HG03575 (cell line): ENCODE measurements at regions not wholly inside any gene's neighbourhood (a gene's known extent, or its start where the extent isn't known, plus 50 kb on each side); places are given as distances from the start of the nearest gene placed in this dataset.
"Not testable (repeated sequence)": the region's sequence is repeated elsewhere in the genome, so short reads cannot be mapped to it uniquely, and the experiment has no call there.

Experiments used
- ATAC-seq: cut with Tn5 transposase; IDR thresholded peaks from one replicate; pipeline ENCODE4 v1.9.1; 2021; ENCODE audit not compliant: unreplicated experiment, insufficient number of reproducible peaks, low FRiP score; ENCODE audit errors: extremely low read depth

DNA sequence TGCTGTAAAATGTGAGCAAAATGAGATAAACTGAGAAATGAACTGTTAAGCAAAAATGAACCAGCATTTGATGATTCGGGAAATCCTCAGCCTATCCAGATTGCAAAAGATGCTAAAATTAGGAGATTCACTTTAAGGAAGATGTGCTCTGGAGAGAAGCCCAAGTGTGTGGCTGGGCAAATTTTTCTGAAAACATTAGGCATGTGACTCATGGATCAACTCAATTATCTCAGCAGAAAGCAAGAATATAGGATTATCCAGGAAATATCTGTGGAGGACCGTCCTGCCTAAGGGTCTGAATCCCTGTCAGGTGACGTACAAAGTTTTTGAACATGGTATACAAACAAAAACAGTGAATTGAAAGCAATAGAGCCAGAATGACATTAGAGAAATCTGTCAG, 1268.3 kb upstream of the TMEFF2 start:
- ATAC-seq: no peak

DNA sequence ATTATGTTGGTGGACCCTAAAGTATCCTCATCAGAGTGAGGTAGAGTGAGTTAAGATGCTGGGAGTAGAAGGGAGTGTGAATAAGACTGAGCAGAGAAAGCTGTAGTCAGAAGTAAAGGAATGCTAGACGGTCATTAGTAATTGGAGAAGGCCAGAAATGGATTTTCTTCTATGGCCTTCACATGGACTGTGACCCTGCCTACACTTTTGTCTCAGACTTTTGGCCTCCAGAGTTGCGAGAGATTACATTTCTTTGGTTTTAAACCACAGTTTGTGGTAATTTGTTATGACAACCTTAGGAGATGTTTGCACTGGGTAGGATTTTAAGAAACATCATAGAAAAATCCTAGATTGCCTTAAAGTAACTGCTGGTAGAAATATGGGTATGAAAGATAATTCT, 1267.7 kb upstream of the TMEFF2 start:
- no peak for ATAC-seq

- ATAC-seq: no peak
Measured at GRCh38 chr2:193461431-193461934, 1266.8 kb upstream of the TMEFF2 start.

- no peak for ATAC-seq
Measured at GRCh38 chr2:193446967-193447366, 1252.2 kb upstream of the TMEFF2 start.

DNA sequence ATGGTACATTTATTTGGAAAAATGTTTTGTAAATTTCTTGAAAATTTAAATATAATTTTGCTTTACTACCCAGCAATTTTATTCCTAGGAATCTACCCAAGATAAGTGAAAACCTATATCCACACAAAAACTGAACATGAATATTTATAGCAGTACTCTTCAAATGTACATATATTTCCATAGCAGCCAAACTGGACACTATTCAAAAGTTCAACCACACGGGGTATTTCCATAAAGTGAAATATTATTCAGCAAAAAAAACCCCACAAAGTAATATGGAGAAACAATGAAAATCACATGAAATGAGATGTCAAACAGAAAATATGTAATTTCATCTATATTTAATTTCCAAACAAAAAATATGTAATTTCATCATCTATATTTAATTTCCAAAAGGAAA, 1247.6 kb upstream of the TMEFF2 start:
- no peak for ATAC-seq

- no peak for ATAC-seq
Measured at GRCh38 chr2:193428336-193428818, 1233.6 kb upstream of the TMEFF2 start.

- ATAC-seq: not testable (repeated sequence)
Measured at GRCh38 chr2:193412368-193412767, 1217.6 kb upstream of the TMEFF2 start.

GRCh38 chr2:193409951-193410350, 1215.2 kb upstream of the TMEFF2 start:
- no peak for ATAC-seq

DNA sequence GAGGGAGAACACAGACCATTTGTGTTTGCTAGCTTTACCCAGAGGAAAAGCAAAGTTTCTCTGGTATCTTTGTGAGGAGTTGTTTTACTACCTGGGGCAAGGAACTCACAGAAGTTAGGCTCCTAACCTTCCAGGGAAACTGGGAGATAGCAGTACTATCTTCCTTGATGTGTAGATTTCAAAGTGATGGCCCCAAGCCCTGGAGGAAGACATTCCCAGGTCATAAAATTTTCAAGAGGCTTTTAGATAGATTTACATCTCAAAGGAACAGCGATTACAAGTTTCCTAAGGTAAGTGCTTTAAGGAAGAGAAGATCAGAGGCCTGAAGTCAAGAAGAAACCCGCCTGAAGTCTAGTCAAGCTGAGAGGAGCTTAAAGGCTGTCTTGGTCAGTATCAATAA, 1187.8 kb upstream of the TMEFF2 start:
- no peak for ATAC-seq

- no peak for ATAC-seq
Measured at GRCh38 chr2:193377789-193378188, 1183.1 kb upstream of the TMEFF2 start.

- no peak for ATAC-seq
Measured at GRCh38 chr2:193373120-193373519, 1178.4 kb upstream of the TMEFF2 start.

- no peak for ATAC-seq
Measured at GRCh38 chr2:193371200-193371599, 1176.5 kb upstream of the TMEFF2 start.

DNA sequence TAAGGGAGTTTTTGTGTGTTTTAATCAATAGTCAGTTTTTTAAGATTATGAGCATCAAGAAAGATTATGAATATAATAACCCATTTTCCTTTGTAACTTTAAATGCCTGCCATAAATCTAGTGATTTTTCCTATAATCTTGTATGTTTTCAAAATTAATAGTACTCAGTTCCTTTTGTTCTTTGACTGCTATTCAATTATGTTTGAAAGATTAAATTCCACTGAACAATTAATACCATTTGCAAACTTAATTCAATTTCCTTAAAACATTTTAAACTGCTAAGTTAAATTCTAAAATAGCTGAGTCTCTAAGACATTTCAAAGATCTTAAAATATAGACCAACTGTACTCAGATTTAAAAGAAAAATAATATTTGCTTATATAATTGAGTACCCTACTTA, 1173.9 kb upstream of the TMEFF2 start:
- no peak for ATAC-seq

DNA sequence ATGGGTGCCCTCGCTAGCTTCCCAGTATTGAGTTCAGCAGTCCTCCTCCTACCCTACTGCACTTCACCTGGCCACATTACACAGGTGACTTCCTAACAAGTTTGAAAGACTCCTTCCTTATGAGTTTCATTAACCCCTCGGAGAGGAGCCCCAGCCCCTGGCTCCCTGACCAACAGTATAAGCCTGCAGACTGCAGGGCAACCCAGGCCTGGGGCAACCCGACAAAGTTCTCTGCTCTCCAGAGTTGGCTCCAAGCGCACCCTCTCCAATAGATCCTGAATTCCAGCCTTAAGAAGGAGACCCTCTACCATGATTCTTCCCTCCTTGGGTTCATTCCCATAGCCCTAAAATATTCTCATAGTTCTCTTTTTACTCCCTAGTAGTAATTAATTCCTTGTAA, 1162.8 kb upstream of the TMEFF2 start:
- ATAC-seq: no peak

DNA sequence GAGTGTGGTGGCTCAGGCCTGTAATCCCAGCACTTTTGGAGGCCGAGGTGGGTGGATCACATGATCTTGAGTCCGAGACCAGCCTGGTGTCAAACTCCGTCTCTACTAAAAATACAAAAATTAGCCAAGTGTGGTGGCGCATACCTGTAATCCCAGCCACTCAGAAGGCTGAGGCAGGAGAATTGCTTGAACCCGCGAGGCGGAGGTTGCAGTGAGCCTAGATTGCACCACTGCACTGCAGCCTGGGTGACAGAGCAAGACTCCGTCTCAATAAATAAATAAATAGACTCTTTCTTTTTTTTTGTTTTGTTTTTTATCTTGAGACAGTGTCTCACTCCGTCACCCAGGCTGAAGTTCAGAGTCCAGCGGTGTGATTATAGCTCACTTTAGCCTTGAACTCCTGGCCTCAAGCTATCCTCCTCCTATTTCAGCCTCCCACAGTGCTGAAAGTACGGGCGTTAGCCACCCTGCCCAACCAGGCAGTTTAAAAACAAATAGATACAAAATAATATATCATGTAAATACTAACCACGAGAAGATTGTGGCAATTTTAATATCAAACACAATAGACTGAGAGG, 1158.0 kb upstream of the TMEFF2 start:
- not testable (repeated sequence) for ATAC-seq

GRCh38 chr2:193350509-193350908, 1155.8 kb upstream of the TMEFF2 start:
- no peak for ATAC-seq

DNA sequence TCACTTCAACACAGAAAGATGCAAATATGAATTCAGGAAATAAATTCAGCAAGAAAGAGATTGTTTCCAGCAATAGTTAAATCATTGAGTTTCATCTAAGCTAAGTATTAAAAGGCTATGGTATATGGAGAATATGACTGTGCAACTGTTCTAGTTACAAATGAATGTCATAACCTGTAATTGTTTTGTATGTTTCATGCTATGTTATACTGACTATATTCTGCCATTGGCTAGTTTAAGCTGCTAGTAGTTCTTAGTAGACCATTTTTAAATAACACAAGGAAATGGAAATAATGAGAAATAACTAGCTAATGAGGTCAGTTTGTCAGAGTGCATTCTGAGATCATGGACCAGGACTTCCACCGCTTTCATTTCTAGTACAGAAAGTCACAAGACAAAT, 1154.9 kb upstream of the TMEFF2 start:
- no peak for ATAC-seq

GRCh38 chr2:193348055-193348454, 1153.3 kb upstream of the TMEFF2 start:
- ATAC-seq: no peak

GRCh38 chr2:193336781-193337180, 1142.0 kb upstream of the TMEFF2 start:
- no peak for ATAC-seq

- no peak for ATAC-seq
Measured at GRCh38 chr2:193334401-193334800, 1139.7 kb upstream of the TMEFF2 start.

DNA sequence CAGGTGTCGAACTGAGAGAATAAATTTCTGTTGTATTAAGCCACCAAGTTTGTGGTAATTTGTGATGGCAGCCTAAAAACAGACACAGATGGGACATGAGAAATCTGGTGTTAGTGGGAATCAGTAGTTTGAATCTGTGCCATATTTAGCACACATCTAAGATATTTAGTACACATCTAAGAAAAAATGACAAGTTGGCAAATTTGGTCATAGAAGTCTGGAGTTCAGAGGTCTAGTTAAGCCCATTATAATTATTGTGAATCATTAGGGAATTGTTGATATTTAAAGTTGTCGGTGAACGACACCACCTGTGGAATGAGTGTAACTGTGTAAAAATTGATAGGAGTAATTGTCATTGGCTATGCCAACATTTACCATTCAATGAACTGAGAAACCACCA, 1138.8 kb upstream of the TMEFF2 start:
- no peak for ATAC-seq
